Hematopoietic multipotent progenitor cell treated with erythropoietin and hydrocortisone succinate and interleukin-3 and kit ligand, for 15 days (in vitro differentiated cells): ENCODE measurements at regions not wholly inside any gene's neighbourhood (a gene's known extent, or its start where the extent isn't known, plus 50 kb on each side); places are given as distances from the start of the nearest gene placed in this dataset.
"Not testable (repeated sequence)": the region's sequence is repeated elsewhere in the genome, so short reads cannot be mapped to it uniquely, and the experiment has no call there.

Experiments used
- DNase-seq: peaks from one replicate; pipeline ENCODE4 v3.0.0-alpha.2; 2015; ENCODE audit warnings: low spot score

- DNase-seq: not testable (repeated sequence)
Observed at GRCh38 chrX:3837958-3838643, 124.7 kb upstream of the PRKX start.

GRCh38 chrX:3837211-3837610 lies 123.8 kb upstream of the PRKX start:
- DNase-seq: not testable (repeated sequence)

GRCh38 chrX:3833761-3834542 lies 120.5 kb upstream of the PRKX start:
- DNase-seq: not testable (repeated sequence)

GRCh38 chrX:3830020-3830419 lies 116.6 kb upstream of the PRKX start:
- DNase-seq: not testable (repeated sequence)

GRCh38 chrX:3829041-3829531 lies 115.6 kb upstream of the PRKX start:
- not testable (repeated sequence) for DNase-seq

GRCh38 chrX:3828378-3829040 lies 115.1 kb upstream of the PRKX start:
- DNase-seq: not testable (repeated sequence)

GRCh38 chrX:3824008-3824407 lies 110.6 kb upstream of the PRKX start:
- DNase-seq: not testable (repeated sequence)

GRCh38 chrX:3820167-3820566 lies 106.7 kb upstream of the PRKX start:
- no peak for DNase-seq

GRCh38 chrX:3817480-3817879 lies 104.0 kb upstream of the PRKX start:
- DNase-seq: not testable (repeated sequence)

- DNase-seq: peak; percentile 15
Observed at GRCh38 chrX:3815896-3816664, 102.6 kb upstream of the PRKX start.

GRCh38 chrX:3811331-3812311 lies 98.2 kb upstream of the PRKX start:
- peak; percentile 3 for DNase-seq

- DNase-seq: no peak
Observed at GRCh38 chrX:3807906-3808305, 94.5 kb upstream of the PRKX start.

GRCh38 chrX:3806630-3807029 lies 93.2 kb upstream of the PRKX start:
- DNase-seq: no peak

GRCh38 chrX:3803713-3804112 lies 90.3 kb upstream of the PRKX start:
- no peak for DNase-seq

GRCh38 chrX:3803305-3803704 lies 89.9 kb upstream of the PRKX start:
- DNase-seq: no peak

- not testable (repeated sequence) for DNase-seq
Observed at GRCh38 chrX:3795411-3795810, 82.0 kb upstream of the PRKX start.

- DNase-seq: no peak
Observed at GRCh38 chrX:3791449-3791848, 78.0 kb upstream of the PRKX start.

- no peak for DNase-seq
Observed at GRCh38 chrX:3788494-3789233, 75.2 kb upstream of the PRKX start.

GRCh38 chrX:3787856-3788255 lies 74.4 kb upstream of the PRKX start:
- no peak for DNase-seq

- DNase-seq: not testable (repeated sequence)
Observed at GRCh38 chrX:3785822-3786221, 72.4 kb upstream of the PRKX start.
